ENCODE measurements at regions not wholly inside any gene's neighbourhood (a gene's known extent, or its start where the extent isn't known, plus 50 kb on each side); places are given as distances from the start of the nearest gene placed in this dataset.
"Not testable (repeated sequence)": the region's sequence is repeated elsewhere in the genome, so short reads cannot be mapped to it uniquely, and the experiment has no call there.

GRCh38 chr11:21987261-21987660, 205.6 kb upstream of the ANO5 start:
- Histone ChIP-seq H3K4me1 (ENCODE audit: insufficient read depth, low read length) (no peaks in the 10 kb centered on the region), H4K20me1 (ENCODE audit: insufficient read depth, low read length) (no peaks in the 10 kb centered on the region), H2AFZ (ENCODE audit: low read length) (no peak overlapping the region), H3K36me3 (ENCODE audit: insufficient read depth, low read length) (no peaks in the 10 kb centered on the region), H3K27ac (ENCODE audit: low read depth, low read length) (no peak overlapping the region), H3K4me3 (ENCODE audit: insufficient read depth, low read length) (no peak overlapping the region), H3K9me3 (ENCODE audit: low read depth, low read length) (no peaks in the 10 kb centered on the region), H3K27me3 (ENCODE audit: insufficient read depth, low read length) (no peaks in the 10 kb centered on the region), H3K4me2 (ENCODE audit: insufficient read depth, low read length) (no peak overlapping the region), H3K79me2 (ENCODE audit: insufficient read depth, low read length) (no peaks in the 10 kb centered on the region)
- no peak for DNase-seq (ENCODE audit: insufficient read length, low spot score, missing footprints)
- no peak for TF ChIP-seq CTCF (IDR thresholded peaks at IDR 0.05; ENCODE audit: extremely low read depth, low read depth, low read length)

GRCh38 chr11:21988477-21988876, 204.4 kb upstream of the ANO5 start:
- H3K27me3 ChIP-seq (ENCODE audit: insufficient read depth, low read length), result no peaks in the 10 kb centered on the region
- DNase-seq (ENCODE audit: insufficient read length, low spot score, missing footprints), result no peak
- H3K4me1 ChIP-seq (ENCODE audit: insufficient read depth, low read length), result no peaks in the 10 kb centered on the region
- H3K79me2 ChIP-seq (ENCODE audit: insufficient read depth, low read length), result no peaks in the 10 kb centered on the region
- H2AFZ ChIP-seq (ENCODE audit: low read length), result no peak overlapping the region
- no peaks in the 10 kb centered on the region for H3K9me3 ChIP-seq (ENCODE audit: low read depth, low read length)
- no peak overlapping the region for H3K27ac ChIP-seq (ENCODE audit: low read depth, low read length)
- no peak overlapping the region for H3K4me3 ChIP-seq (ENCODE audit: insufficient read depth, low read length)
- H3K4me2 ChIP-seq (ENCODE audit: insufficient read depth, low read length), result no peak overlapping the region
- no peaks in the 10 kb centered on the region for H3K36me3 ChIP-seq (ENCODE audit: insufficient read depth, low read length)
- TF ChIP-seq CTCF (IDR thresholded peaks at IDR 0.05; ENCODE audit: extremely low read depth, low read depth, low read length), result no peak
- H4K20me1 ChIP-seq (ENCODE audit: insufficient read depth, low read length), result no peaks in the 10 kb centered on the region

- not testable (repeated sequence) for H3K4me1 ChIP-seq (ENCODE audit: insufficient read depth, low read length); H3K36me3 ChIP-seq (ENCODE audit: insufficient read depth, low read length); H3K4me3 ChIP-seq (ENCODE audit: insufficient read depth, low read length); H3K27ac ChIP-seq (ENCODE audit: low read depth, low read length); H3K27me3 ChIP-seq (ENCODE audit: insufficient read depth, low read length); H3K9me3 ChIP-seq (ENCODE audit: low read depth, low read length); H3K79me2 ChIP-seq (ENCODE audit: insufficient read depth, low read length); H2AFZ ChIP-seq (ENCODE audit: low read length); H3K4me2 ChIP-seq (ENCODE audit: insufficient read depth, low read length); H4K20me1 ChIP-seq (ENCODE audit: insufficient read depth, low read length); DNase-seq (ENCODE audit: insufficient read length, low spot score, missing footprints)
Observed at GRCh38 chr11:22001803-22002202, 191.1 kb upstream of the ANO5 start.

- no peak for TF ChIP-seq CTCF (IDR thresholded peaks at IDR 0.05; ENCODE audit: extremely low read depth, low read depth, low read length)
- H2AFZ ChIP-seq (ENCODE audit: low read length), result no peak overlapping the region
- DNase-seq (ENCODE audit: insufficient read length, low spot score, missing footprints), result peak; percentile 15
- no peak overlapping the region for H3K4me3 ChIP-seq (ENCODE audit: insufficient read depth, low read length)
- no peaks in the 10 kb centered on the region for H3K9me3 ChIP-seq (ENCODE audit: low read depth, low read length)
- H3K27ac ChIP-seq (ENCODE audit: low read depth, low read length), result no peak overlapping the region
- no peaks in the 10 kb centered on the region for H3K36me3 ChIP-seq (ENCODE audit: insufficient read depth, low read length)
- no peaks in the 10 kb centered on the region for H4K20me1 ChIP-seq (ENCODE audit: insufficient read depth, low read length)
- no peak overlapping the region for H3K4me2 ChIP-seq (ENCODE audit: insufficient read depth, low read length)
- no peaks in the 10 kb centered on the region for H3K4me1 ChIP-seq (ENCODE audit: insufficient read depth, low read length)
- no peaks in the 10 kb centered on the region for H3K27me3 ChIP-seq (ENCODE audit: insufficient read depth, low read length)
- no peaks in the 10 kb centered on the region for H3K79me2 ChIP-seq (ENCODE audit: insufficient read depth, low read length)
Observed at GRCh38 chr11:22006901-22007300, 186.0 kb upstream of the ANO5 start.

- H3K79me2 ChIP-seq (ENCODE audit: insufficient read depth, low read length), result no peaks in the 10 kb centered on the region
- no peaks in the 10 kb centered on the region for H3K4me1 ChIP-seq (ENCODE audit: insufficient read depth, low read length)
- no peak overlapping the region for H3K4me3 ChIP-seq (ENCODE audit: insufficient read depth, low read length)
- H3K4me2 ChIP-seq (ENCODE audit: insufficient read depth, low read length), result no peak overlapping the region
- H3K27me3 ChIP-seq (ENCODE audit: insufficient read depth, low read length), result no peaks in the 10 kb centered on the region
- TF ChIP-seq CTCF (IDR thresholded peaks at IDR 0.05; ENCODE audit: extremely low read depth, low read depth, low read length), result no peak
- no peak overlapping the region for H3K27ac ChIP-seq (ENCODE audit: low read depth, low read length)
- H4K20me1 ChIP-seq (ENCODE audit: insufficient read depth, low read length), result no peaks in the 10 kb centered on the region
- H3K9me3 ChIP-seq (ENCODE audit: low read depth, low read length), result no peaks in the 10 kb centered on the region
- no peaks in the 10 kb centered on the region for H3K36me3 ChIP-seq (ENCODE audit: insufficient read depth, low read length)
- H2AFZ ChIP-seq (ENCODE audit: low read length), result no peak overlapping the region
- no peak for DNase-seq (ENCODE audit: insufficient read length, low spot score, missing footprints)
Observed at GRCh38 chr11:22031791-22032190, 161.1 kb upstream of the ANO5 start.

All from osteoblast (primary cell).